GM19239 (cell line): ENCODE measurements at regions not wholly inside any gene's neighbourhood (a gene's known extent, or its start where the extent isn't known, plus 50 kb on each side); places are given as distances from the start of the nearest gene placed in this dataset.

Source experiments
- DNase-seq: peaks from one replicate; pipeline ENCODE4 v3.0.0; 2011; ENCODE audit warnings: low spot score; ENCODE audit not compliant: insufficient read length
- FAIRE-seq: peaks from 2 replicates; lab custom pipeline; 2011; peaks lifted over from hg19 to GRCh38; lab: Jason Lieb, UNC

- FAIRE-seq, result no peak
- no peak for DNase-seq
Observed at GRCh38 chr20:40427026-40427425, 262.0 kb downstream of the MAFB start.

GRCh38 chr20:40424695-40425094 lies 264.3 kb downstream of the MAFB start:
- FAIRE-seq, result no peak
- no peak for DNase-seq

- FAIRE-seq (no peak), DNase-seq (no peak)
Observed at GRCh38 chr20:40422656-40423055, 266.4 kb downstream of the MAFB start.

DNA sequence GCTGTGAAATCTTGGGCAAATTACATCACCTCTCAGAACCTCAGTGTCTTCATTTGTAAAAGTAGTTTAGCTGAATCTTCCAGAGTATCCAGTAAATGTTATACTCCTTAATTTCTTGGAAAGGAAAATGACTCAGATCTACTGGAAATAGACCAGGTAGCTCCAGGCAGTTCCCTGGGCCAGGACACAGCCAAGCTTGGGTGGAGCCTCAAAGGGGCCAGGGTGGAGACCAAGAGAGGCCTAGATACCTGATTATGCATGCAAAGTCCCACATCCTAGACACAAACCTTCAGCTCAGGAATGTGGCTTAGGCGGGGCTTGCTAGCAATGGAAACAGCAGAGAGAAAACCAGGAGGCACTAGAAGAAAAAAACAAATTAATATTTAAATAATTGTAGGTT lies 272.8 kb downstream of the MAFB start:
- no peak for FAIRE-seq
- DNase-seq, result no peak

- DNase-seq (no peak), FAIRE-seq (no peak)
Observed at GRCh38 chr20:40414843-40415615, 274.0 kb downstream of the MAFB start.

- DNase-seq (no peak), FAIRE-seq (no peak)
Observed at GRCh38 chr20:40410028-40410427, 279.0 kb downstream of the MAFB start.

GRCh38 chr20:40397467-40397866 lies 291.6 kb downstream of the MAFB start:
- FAIRE-seq, result no peak
- no peak for DNase-seq

GRCh38 chr20:40393197-40394079 lies 295.6 kb downstream of the MAFB start:
- DNase-seq (no peak), FAIRE-seq (no peak)

DNA sequence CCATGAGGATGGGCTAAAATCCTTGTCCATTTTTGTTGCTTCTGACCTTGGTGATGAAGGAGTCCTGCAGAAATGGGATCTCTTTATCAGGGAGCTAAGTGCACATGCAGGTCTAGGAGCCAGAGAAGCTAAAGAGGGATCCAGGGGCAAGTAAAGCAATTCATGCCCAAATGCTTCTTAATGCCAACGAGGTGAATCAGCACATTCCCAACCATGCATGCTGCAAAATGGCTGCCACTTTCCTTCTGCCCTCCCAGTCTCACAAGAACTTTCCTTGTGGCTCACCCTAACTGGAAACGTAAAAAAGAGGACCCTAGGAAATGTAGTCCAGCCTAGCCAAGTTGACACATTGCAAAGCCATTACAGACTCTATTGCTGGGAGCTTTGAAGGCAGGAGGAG lies 298.4 kb downstream of the MAFB start:
- FAIRE-seq (no peak), DNase-seq (no peak)

- FAIRE-seq (no peak), DNase-seq (no peak)
Observed at GRCh38 chr20:40370800-40371199, 318.2 kb downstream of the MAFB start.

GRCh38 chr20:40368876-40369275 lies 320.2 kb downstream of the MAFB start:
- DNase-seq (no peak), FAIRE-seq (no peak)

- FAIRE-seq, result no peak
- DNase-seq, result no peak
Observed at GRCh38 chr20:40361916-40362315, 327.1 kb downstream of the MAFB start.

DNA sequence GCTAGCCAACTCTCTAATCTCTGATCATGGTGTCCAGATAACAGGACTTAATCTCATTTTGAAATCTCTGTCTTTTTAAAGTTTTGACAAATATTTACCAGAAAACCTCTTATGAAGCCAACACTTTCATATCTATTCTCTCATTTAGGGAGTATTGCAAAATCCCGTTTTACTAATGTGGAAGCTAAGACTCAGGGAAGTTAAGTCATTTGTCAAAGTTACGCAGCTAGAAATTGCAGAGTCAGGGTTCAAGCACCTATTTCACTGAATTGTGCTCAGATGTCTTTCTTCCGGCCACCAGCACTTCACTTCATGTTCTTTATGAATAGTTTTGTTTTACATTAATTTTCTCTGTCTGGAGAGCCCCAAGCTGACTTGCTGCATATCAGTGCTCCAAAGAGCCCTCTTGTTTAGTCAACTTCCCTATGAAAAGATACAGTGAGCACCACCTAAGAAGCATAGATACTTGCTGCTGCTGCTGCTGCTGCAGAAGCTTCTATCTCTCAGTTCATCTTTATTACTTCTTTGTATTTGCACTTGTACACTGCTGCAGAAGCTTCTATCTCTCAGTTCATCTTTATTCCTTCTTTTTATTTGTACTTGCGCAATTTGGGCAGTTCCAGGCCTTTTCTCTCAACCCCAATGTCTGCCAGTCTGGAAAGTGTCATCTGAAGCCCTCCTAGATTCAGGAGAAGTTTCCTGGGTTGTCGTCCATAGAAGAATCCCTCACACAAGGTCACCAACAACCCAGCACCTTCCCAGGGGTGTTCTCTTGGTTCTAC lies 329.7 kb downstream of the MAFB start:
- FAIRE-seq, result no peak

GRCh38 chr20:40354880-40355279 lies 334.2 kb downstream of the MAFB start:
- FAIRE-seq, result no peak
- no peak for DNase-seq

More for the DNA sequence above, 329.7 kb downstream of the MAFB start:
- DNase-seq, result no peak

- FAIRE-seq, result no peak
Observed at GRCh38 chr20:40343390-40343789, 345.6 kb downstream of the MAFB start.

GRCh38 chr20:40341561-40341960 lies 347.5 kb downstream of the MAFB start:
- DNase-seq (no peak), FAIRE-seq (no peak)

More at GRCh38 chr20:40343390-40343789, 345.6 kb downstream of the MAFB start:
- DNase-seq, result no peak

- no peak for FAIRE-seq
- DNase-seq, result no peak
Observed at GRCh38 chr20:40339661-40340449, 349.2 kb downstream of the MAFB start.

DNA sequence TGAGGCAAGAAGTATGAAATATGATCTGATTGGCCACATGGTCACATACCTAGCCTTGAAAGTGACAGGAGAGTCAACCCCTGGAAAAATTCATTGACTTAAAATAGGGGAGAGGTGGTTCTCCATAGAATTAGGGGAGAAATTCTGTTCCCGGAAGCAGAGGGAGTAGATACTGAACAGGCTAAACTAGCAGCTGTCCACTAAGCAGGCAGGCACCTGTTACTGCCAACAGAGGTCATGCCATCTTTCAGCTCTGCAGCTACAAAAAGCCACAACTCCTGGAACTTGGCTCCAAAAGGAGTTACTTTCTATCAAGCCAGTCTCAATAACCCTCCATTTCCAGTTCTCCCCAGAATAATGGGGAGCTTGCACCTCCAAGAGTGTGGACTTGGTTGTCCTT lies 352.5 kb downstream of the MAFB start:
- FAIRE-seq, result no peak
- no peak for DNase-seq

DNA sequence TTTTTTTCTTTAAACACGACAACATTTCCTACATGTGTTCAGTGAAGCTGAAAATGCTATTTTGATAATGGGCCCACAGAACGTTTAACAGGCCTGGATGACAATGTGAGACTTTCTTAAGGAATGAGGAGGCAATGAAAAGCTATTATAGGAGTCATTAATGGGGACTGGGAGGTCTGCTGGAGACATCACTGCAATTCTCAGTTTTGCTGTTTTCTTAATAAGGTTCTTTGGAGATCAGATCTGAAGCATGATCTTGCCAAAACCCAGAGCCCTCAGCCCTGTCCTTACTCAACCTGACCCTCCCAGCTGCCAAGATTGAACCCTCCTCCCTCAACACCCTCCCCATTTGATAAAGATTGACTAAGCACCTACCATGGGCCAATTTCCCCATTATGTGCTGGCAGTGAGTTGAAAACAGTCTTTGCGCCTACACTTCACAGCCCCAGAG lies 353.1 kb downstream of the MAFB start:
- DNase-seq (no peak), FAIRE-seq (no peak)

- no peak for FAIRE-seq
- DNase-seq, result no peak
Observed at GRCh38 chr20:40335437-40335836, 353.6 kb downstream of the MAFB start.
